Inferior parietal cortex (tissue), 1 donor: ENCODE measurements at regions not wholly inside any gene's neighbourhood (a gene's known extent, or its start where the extent isn't known, plus 50 kb on each side); places are given as distances from the start of the nearest gene placed in this dataset.
A peak's percentile ranks its signal among the peaks of the same experiment; 100 is the strongest.

Source experiments
- DNase-seq: peaks from one replicate; pipeline ENCODE4 v3.0.0-alpha.2; 2016; ENCODE audit errors: extremely low spot score

GRCh38 chr20:62527781-62528180 lies 52.0 kb upstream of the GATA5 start:
- DNase-seq, result no peak

- DNase-seq, result no peak
These were observed 53.4 kb upstream of the GATA5 start for GRCh38 chr20:62528983-62529891.

- no peak for DNase-seq
These were observed 54.3 kb upstream of the GATA5 start for GRCh38 chr20:62529896-62530642.

GRCh38 chr20:62530643-62531032 lies 54.8 kb upstream of the GATA5 start:
- no peak for DNase-seq

- DNase-seq, result no peak
These were observed 55.4 kb upstream of the GATA5 start for GRCh38 chr20:62531046-62531838.

- no peak for DNase-seq
These were observed 57.1 kb upstream of the GATA5 start for GRCh38 chr20:62532921-62533320.

GRCh38 chr20:62533591-62534495 lies 58.0 kb upstream of the GATA5 start:
- DNase-seq, result peak; percentile 12

- no peak for DNase-seq
These were observed 58.9 kb upstream of the GATA5 start for GRCh38 chr20:62534526-62535221.

GRCh38 chr20:62535282-62535811 lies 59.6 kb upstream of the GATA5 start:
- no peak for DNase-seq

GRCh38 chr20:62535964-62536363 lies 60.2 kb upstream of the GATA5 start:
- no peak for DNase-seq

GRCh38 chr20:62536871-62537401 lies 61.1 kb upstream of the GATA5 start:
- DNase-seq, result no peak

GRCh38 chr20:62537649-62538292 lies 62.0 kb upstream of the GATA5 start:
- no peak for DNase-seq

GRCh38 chr20:62539198-62540045 lies 63.6 kb upstream of the GATA5 start:
- no peak for DNase-seq

- DNase-seq, result no peak
These were observed 64.7 kb upstream of the GATA5 start for GRCh38 chr20:62540504-62540903.

GRCh38 chr20:62542862-62543261 lies 67.1 kb upstream of the GATA5 start:
- no peak for DNase-seq

GRCh38 chr20:62543470-62544302 lies 67.9 kb upstream of the GATA5 start:
- DNase-seq, result no peak

- no peak for DNase-seq
These were observed 68.8 kb upstream of the GATA5 start for GRCh38 chr20:62544505-62545055.
